Kasumi-1 (cell line): ENCODE measurements at regions not wholly inside any gene's neighbourhood (a gene's known extent, or its start where the extent isn't known, plus 50 kb on each side); places are given as distances from the start of the nearest gene placed in this dataset.
"Not testable (repeated sequence)": the region's sequence is repeated elsewhere in the genome, so short reads cannot be mapped to it uniquely, and the experiment has no call there.

ENCODE experiments used
- DNase-seq, 2 experiments: peaks; one replicate each; lab custom pipeline; 2025; lab: John Stamatoyannopoulos, UW

GRCh38 chr5:125253634-125254033, 507.2 kb upstream of the ZNF608 start:
- DNase-seq: not testable (repeated sequence)

- DNase-seq: no peak
Measured at GRCh38 chr5:125254267-125254666, 507.8 kb upstream of the ZNF608 start.

GRCh38 chr5:125256296-125256695, 509.9 kb upstream of the ZNF608 start:
- no peak for DNase-seq

DNA sequence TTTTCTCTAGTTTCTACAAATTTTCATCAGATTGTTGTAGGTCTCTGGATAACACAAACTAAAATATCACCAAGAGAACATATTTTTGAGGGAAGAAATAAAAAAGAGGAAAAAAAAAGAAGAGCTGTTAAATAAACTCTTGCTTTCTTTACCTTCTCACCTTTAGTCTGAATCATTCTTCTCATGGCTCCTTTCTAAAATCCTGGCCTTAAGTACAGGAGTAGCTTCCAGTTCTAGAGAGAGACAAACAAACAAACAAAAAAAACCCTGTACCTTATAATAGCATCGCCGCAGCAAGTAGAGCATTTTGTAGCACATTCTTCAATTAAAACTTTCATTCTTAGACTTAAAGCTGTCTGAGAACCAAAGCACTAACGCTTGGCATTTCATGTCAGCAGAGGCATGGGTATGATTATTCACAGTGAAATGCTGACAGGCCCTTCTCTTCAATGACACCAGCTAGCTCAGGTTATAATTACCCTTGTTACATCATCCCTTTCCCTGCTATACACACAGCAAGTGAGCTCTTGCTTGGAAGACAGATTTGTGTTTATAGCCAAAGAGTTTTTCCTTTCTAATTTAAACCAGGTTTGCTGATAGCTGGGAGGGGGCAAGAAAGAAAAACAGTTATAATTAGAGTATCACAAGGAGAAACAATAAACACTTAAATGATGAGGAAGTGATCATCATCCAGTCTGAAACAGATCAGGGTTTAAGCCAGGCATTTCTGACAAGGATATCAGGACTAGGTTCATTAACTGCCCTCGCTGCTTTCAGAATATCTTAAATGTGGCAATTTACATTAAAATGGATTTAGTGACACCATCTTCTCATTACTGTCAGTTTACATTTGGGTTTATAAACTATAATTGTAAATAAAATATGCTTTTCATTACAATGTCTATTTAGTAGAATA, 510.9 kb upstream of the ZNF608 start:
- DNase-seq: no peak

- no peak for DNase-seq
Measured at GRCh38 chr5:125257997-125258396, 511.6 kb upstream of the ZNF608 start.

- no peak for DNase-seq
Measured at GRCh38 chr5:125258615-125259014, 512.2 kb upstream of the ZNF608 start.

DNA sequence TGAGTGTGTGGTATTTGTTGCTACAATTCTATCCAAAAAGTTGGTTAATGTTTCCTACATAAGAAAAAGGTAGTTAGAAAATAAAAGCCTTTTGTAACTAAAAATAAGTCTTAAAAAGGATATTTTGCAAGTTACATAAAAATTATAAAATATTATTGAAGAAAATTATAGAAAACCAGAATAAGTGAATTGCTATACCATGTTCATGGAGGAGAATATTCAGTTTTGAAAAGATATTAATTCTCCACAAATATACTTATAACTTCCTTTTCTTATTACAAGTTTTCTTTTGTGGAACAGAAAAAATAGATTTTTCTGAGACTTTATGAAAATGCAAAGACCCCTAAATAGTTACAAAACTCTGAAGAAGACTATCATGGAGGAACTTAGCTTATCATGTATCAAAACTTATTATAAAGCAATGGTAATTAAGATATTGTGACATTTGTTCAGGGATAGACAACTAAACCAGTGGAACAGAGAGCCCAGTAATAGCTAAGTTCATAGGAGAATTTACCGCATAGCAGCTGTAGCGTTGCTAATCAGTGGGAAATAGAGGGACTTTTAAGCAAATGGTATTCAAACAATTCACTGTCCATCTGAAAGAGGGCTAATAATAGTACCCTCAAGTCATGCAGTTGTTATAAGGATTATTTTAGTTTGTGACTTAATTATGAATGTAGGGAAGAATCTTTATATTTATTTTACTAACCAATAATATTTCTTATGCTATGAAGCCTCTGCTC, 515.2 kb upstream of the ZNF608 start:
- DNase-seq: no peak

DNA sequence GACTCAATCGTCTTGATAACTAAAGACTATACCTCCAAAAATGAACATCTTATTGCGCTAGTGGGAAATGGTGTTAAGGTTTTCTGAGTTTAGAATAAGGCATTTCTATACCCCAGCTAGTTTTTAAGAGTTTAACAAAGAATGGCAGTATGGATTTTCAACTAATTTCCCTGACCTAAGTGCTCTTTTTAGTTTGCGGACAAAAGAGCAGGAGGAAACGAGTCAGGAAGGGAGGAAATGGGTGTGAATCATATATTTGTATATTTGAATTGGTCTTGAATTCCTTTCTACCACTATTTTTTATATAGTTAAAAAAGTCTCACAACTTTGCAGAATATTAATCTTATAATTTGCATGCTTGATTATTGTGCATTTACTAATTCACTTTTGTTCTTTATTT, 516.3 kb upstream of the ZNF608 start:
- no peak for DNase-seq

DNA sequence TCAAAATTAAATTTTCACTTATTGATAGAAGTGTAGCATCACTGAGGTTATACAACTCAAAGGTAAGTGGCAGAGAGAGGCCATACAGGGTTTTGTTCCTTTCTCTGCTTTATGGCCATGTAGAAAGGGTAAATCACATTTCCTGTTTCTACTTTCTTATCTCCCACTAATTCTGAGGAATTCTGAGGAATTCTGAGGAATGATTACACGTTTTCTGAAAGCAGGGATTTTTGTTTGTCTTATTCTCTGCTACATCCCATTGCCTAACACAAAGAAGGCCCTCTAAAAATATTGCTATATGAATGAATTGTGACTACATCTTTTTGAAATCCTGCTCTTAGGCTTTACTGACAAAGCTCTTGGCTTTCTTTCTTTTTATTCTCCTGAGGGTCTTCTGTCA, 516.9 kb upstream of the ZNF608 start:
- no peak for DNase-seq

- no peak for DNase-seq
Measured at GRCh38 chr5:125266106-125266505, 519.7 kb upstream of the ZNF608 start.

DNA sequence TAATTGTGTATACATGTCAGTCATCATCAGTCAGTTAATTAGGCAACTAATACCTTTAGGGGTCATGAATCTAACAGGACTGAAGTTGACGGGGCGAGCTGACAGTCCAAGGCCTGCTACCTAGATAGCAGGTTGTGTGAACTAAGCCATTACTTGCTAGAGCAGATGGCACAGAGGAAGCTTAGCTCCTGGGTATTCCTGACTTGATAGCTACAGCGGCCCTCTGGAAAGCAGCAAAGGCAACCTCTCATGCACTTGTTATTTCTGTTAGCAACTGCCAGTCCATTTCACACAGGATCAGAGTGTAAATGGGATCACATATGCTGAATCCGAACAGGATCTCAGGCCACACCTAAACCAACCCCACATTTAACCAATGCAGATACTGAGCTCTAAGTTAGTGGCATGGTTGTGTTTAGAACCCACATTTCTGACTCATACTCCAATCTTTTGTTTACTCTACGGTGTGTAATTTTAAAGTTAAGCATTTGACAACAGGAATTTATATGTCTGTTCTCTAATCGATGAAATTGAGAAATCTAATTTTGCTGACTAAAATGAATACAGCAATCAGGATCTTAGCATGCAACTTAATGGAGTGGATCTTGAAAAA, 521.3 kb upstream of the ZNF608 start:
- no peak for DNase-seq

- DNase-seq: no peak
Measured at GRCh38 chr5:125269926-125270325, 523.5 kb upstream of the ZNF608 start.

DNA sequence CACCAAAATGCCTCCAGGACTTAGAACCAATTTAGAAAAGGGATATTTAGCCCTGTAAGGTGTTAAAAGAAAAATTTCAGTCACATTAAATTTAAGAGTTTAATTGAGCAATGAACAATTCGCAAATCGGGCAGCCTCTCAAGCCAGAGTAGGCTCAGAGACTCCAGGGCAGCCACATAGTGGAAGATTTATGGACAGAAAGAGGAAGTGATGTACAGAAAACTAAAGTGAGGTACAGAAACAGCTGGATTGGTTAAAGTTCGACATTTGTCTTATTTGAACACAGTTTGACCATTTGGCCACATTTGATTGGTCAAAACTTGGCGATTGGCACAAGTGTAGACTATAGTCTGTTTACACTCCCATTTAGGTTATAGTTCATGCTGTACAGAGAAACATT, 525.9 kb upstream of the ZNF608 start:
- peak; percentile 10 to 24 for DNase-seq

DNA sequence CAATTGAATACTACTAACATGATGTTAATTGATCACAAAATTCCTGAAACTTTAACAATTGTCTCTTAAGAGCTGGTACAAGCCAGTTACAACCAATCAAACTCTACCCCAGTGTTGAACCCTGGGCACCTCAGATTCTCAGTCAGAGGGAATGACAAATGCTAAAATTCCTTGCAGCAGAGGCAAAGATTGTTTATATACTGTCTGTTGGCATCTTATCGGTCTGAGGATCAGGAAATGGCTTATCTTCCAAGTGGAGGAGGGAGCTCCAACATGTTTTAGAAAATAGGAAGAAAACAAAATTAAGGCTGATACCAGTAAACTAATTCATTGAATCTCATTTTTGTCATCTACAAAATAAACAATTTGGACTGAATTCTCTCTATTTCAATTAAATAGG, 527.8 kb upstream of the ZNF608 start:
- DNase-seq: no peak

GRCh38 chr5:125274938-125275724, 528.7 kb upstream of the ZNF608 start:
- DNase-seq: no peak

GRCh38 chr5:125275725-125276090, 529.3 kb upstream of the ZNF608 start:
- no peak for DNase-seq

DNA sequence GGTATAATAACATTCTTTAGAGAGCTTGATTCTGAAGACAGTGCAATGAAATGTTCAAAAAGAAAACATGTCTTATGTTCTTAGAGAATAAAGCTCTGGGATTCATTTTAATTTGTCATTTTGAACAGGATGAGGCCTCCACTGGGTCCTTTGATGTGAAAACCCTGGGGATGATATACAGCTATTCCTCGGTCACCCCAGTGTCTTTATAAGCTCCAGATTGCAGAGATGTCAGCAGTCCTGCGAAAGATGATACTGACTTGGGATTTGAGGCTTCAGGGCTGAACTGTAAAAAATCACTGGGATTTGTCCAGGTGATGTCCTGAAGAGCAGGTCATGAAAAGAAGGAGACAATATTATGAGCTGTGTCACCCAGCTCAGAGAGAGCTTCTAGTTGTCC, 529.7 kb upstream of the ZNF608 start:
- no peak for DNase-seq

- no peak for DNase-seq
Measured at GRCh38 chr5:125277494-125278154, 531.2 kb upstream of the ZNF608 start.

DNA sequence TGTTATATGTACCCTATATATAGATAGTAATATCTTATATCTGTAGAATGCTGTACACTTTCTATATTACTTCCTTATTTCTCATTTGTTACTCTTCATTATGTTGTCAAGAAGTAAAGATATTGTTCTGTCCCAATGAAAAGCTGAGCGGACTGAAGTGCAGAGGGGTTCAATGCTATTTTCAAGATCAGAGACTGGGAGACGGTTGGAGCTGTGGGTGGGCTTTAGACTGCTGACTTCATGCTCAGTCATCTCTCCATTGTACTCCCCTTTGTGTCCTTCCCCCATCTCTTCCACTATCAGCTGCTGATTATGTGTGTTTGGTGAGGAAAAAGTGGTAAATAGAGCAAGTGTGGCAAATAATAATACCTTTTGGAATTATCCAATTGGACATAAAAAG, 532.3 kb upstream of the ZNF608 start:
- DNase-seq: no peak

- DNase-seq: no peak
Measured at GRCh38 chr5:125281667-125282066, 535.2 kb upstream of the ZNF608 start.

DNA sequence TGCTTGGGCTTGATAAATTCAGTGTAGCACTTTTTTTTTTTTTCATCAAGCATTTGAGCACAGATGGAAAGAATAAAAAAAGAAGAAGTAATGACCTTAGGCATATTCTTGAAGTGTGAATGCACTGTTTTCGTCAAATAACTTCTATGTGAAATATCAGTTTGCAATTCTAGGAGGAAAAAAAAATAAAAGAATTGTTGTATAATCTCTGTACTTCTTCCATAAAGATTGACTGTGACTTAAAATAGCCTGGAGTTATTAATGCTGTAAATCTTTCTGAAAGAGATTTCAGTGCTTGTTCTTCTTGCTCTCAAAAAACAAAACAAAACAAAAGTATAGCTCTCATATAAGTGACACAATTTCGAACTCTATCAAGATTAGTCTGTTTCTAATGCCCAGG, 536.9 kb upstream of the ZNF608 start:
- no peak for DNase-seq

GRCh38 chr5:125286271-125286670, 539.8 kb upstream of the ZNF608 start:
- no peak for DNase-seq
